HepG2 (cell line): ENCODE measurements at regions not wholly inside any gene's neighbourhood (a gene's known extent, or its start where the extent isn't known, plus 50 kb on each side); places are given as distances from the start of the nearest gene placed in this dataset.

Experiments used
- ATAC-seq: fragments of 200-7000 bp; cut with Tn5 transposase; 3 replicates; pipeline ENCODE4 v1.9.1; 2020; ENCODE audit warnings: mild to moderate bottlenecking, moderate library complexity
- BruUV-seq: library from RNA; stranded (reverse); fragments of 400-500 nt; replicated peaks from 2 replicates; lab custom pipeline; 2021; lab: Mats Ljungman, UMichigan
- CTCF ChIA-PET: fragments of 300-600 bp; formaldehyde crosslinking; extraction: SDS; loops from one replicate; lab custom pipeline; 2021; ENCODE audit warnings: low total read pairs, inconsistent platforms, low intra/inter-chr PET ratio; lab: Yijun Ruan, JAX
- POLR2A ChIA-PET: fragments of 350-600 bp; sonication (Branson Sonifier 250); formaldehyde crosslinking; loops from one replicate; lab custom pipeline; 2020; ENCODE audit warnings: antibody characterized with exemption, inconsistent platforms; lab: Yijun Ruan, JAX
- DNase-seq: peaks from one replicate; pipeline ENCODE4 v3.0.0-alpha.2; 2015; ENCODE audit warnings: low spot score
- FAIRE-seq: peaks from 3 replicates; lab custom pipeline; 2011; peaks lifted over from hg19 to GRCh38; lab: Jason Lieb, UNC
- H2AFZ ChIP-seq: one replicate; pipeline ENCODE4 v1.6.1; 2011; ENCODE audit warnings: low read length, inconsistent platforms
- H3K27ac ChIP-seq: fragments of 300-600 bp; 3 replicates; pipeline ENCODE4 v1.8.0; 2011; ENCODE audit warnings: mixed run types, mild to moderate bottlenecking, mixed read lengths, low read length, inconsistent platforms; ENCODE audit not compliant: insufficient read depth; ENCODE audit errors: extremely low read length
- H3K27me3 ChIP-seq, 2 experiments: fragments of 200-600 bp in 1 of 2; 2 replicates in 1 of 2; 3 replicates in 1 of 2; pipeline versions ENCODE4 v1.6.0 to v1.8.0; 2011; ENCODE audit warnings: low read length in 2 of 2, mild to moderate bottlenecking in 2 of 2, moderate library complexity in 2 of 2, inconsistent platforms in 1 of 2; ENCODE audit not compliant: insufficient read depth in 2 of 2, control insufficient read depth in 1 of 2
- H3K36me3 ChIP-seq, 2 experiments: fragments of 200-600 bp in 1 of 2; replicated peaks in 1 of 2; 2 replicates in 1 of 2; 3 replicates in 1 of 2; pipeline versions ENCODE4 v1.5.1 to v1.8.0; 2011; ENCODE audit warnings: low read length in 2 of 2, inconsistent platforms in 1 of 2; ENCODE audit not compliant: insufficient read depth in 2 of 2, control insufficient read depth in 1 of 2
- H3K4me1 ChIP-seq: 2 replicates; pipeline ENCODE4 v1.5.1; 2012; ENCODE audit warnings: low read length, inconsistent platforms; ENCODE audit not compliant: insufficient read depth
- H3K4me2 ChIP-seq: 2 replicates; pipeline ENCODE4 v1.6.0; 2011; ENCODE audit warnings: low read depth, low read length, inconsistent platforms
- H3K4me3 ChIP-seq, 3 experiments: fragments of 200-600 bp in 1 of 3; sonication (generic), shearing (Covaris generic) in 1 of 3; replicated peaks in 1 of 3; 2 replicates each; pipeline ENCODE4 v1.5.1; 2011 to 2016; ENCODE audit warnings: low read length in 3 of 3, inconsistent platforms in 2 of 3, low read depth in 2 of 3, mild to moderate bottlenecking in 2 of 3, control low read depth in 1 of 3, mixed read lengths in 1 of 3; ENCODE audit not compliant: insufficient read depth in 1 of 3
- H3K79me2 ChIP-seq: one replicate; pipeline ENCODE4 v1.6.1; 2011; ENCODE audit warnings: low read length, inconsistent platforms; ENCODE audit not compliant: insufficient read depth
- H3K9ac ChIP-seq: 2 replicates; pipeline ENCODE4 v1.6.0; 2011; ENCODE audit warnings: mild to moderate bottlenecking, low read depth, low read length, inconsistent platforms; ENCODE audit not compliant: insufficient read depth
- H3K9me3 ChIP-seq: 2 replicates; pipeline ENCODE4 v1.5.1; 2012; ENCODE audit warnings: mild to moderate bottlenecking, low read length
- H4K20me1 ChIP-seq: 2 replicates; pipeline ENCODE4 v1.6.0; 2011; ENCODE audit warnings: inconsistent platforms, mild to moderate bottlenecking, low read length, moderate library complexity; ENCODE audit not compliant: insufficient read depth
- FIP1L1 ChIP-seq: fragments of 200-400 bp; formaldehyde crosslinking; IDR thresholded peaks from 2 replicates; pipeline ENCODE4 v1.6.1; 2018; ENCODE audit warnings: low read depth, mild to moderate bottlenecking, low read length, moderate library complexity, borderline replicate concordance; ENCODE audit not compliant: insufficient read depth
- IRF9 ChIP-seq: sonication (generic); formaldehyde crosslinking; IDR thresholded peaks from 2 replicates; pipeline ENCODE4 v1.8.0; 2022; ENCODE audit warnings: missing genetic modification reagents, mild to moderate bottlenecking, borderline replicate concordance
- ISX ChIP-seq: sonication (generic); formaldehyde crosslinking; conservative IDR thresholded peaks from 2 replicates; pipeline ENCODE4 v1.5.0; 2020; ENCODE audit warnings: missing genetic modification reagents
- SMAD9 ChIP-seq: sonication (generic); formaldehyde crosslinking; IDR thresholded peaks from 2 replicates; pipeline ENCODE4 v1.5.1; 2020; ENCODE audit warnings: mild to moderate bottlenecking, missing genetic modification reagents
- SRSF4 ChIP-seq: fragments of 200-400 bp; formaldehyde crosslinking; IDR thresholded peaks from one replicate; pipeline ENCODE4 v1.6.1; 2018; ENCODE audit warnings: mild to moderate bottlenecking, low read depth, low read length, moderate library complexity; ENCODE audit not compliant: poor library complexity, severe bottlenecking
- ZNF354B ChIP-seq: sonication (generic); formaldehyde crosslinking; IDR thresholded peaks from 2 replicates; pipeline ENCODE4 v1.8.0; 2022; ENCODE audit warnings: mild to moderate bottlenecking, missing genetic modification reagents
- ZNF770 ChIP-seq: sonication (generic); formaldehyde crosslinking; IDR thresholded peaks from 2 replicates; pipeline ENCODE4 v1.5.0; 2020; ENCODE audit warnings: mild to moderate bottlenecking, missing genetic modification reagents
- ZSCAN22 ChIP-seq: sonication (generic); formaldehyde crosslinking; IDR thresholded peaks from 2 replicates; pipeline ENCODE4 v1.4.0; 2020; ENCODE audit warnings: mild to moderate bottlenecking, missing genetic modification reagents
- in situ Hi-C: cut with HindIII; loops from 2 replicates; pipeline ENCODE4 v1.10.0; 2017; ENCODE audit warnings: low pct_unique_long_range_greater_than_20kb; ENCODE audit not compliant: extremely low pct_ligation_motif_present
- intact Hi-C: fragments of 100-400 bp; cut with micrococcal nuclease; formaldehyde crosslinking; loops from one replicate; pipeline ENCODE4 v1.10.0; 2022; ENCODE audit not compliant: unreplicated experiment

GRCh38 chr3:146830231-146830630, 225.1 kb upstream of the PLSCR5 start:
- H3K4me3 ChIP-seq, result no peak overlapping the region
- CTCF ChIA-PET, result no interaction called here
- POLR2A ChIA-PET, result no interaction called here
- no peaks in the 10 kb centered on the region for H3K79me2 ChIP-seq
- H3K4me1 ChIP-seq, result no peaks in the 10 kb centered on the region
- no peak overlapping the region for H2AFZ ChIP-seq
- H3K27ac ChIP-seq, result no peak overlapping the region
- DNase-seq (no peak), ATAC-seq (no peak), FAIRE-seq (no peak)
- H3K36me3 ChIP-seq, result no peaks in the 10 kb centered on the region
- H3K4me2 ChIP-seq, result no peak overlapping the region
- intact Hi-C loops, result no loop called here
- BruUV-seq, result no TSS peak
- H3K9ac ChIP-seq, result no peak overlapping the region
- TF ChIP-seq ZSCAN22 (CRISPR knock-in tag) (no peak), SRSF4 (no peak), ZNF770 (CRISPR knock-in tag) (no peak), IRF9 (CRISPR knock-in tag) (no peak), ISX (CRISPR knock-in tag) (no peak), SMAD9 (no peak), FIP1L1 (no peak), ZNF354B (CRISPR knock-in tag) (no peak)
- H3K9me3 ChIP-seq, result no peaks in the 10 kb centered on the region
- in situ Hi-C loops, result no loop called here
- H4K20me1 ChIP-seq, result no peaks in the 10 kb centered on the region
- H3K27me3 ChIP-seq, result no peaks in the 10 kb centered on the region
